ENCODE measurements at regions not wholly inside any gene's neighbourhood (a gene's known extent, or its start where the extent isn't known, plus 50 kb on each side); places are given as distances from the start of the nearest gene placed in this dataset.

GRCh38 chr3:16072420-16073110, 101.9 kb upstream of the GALNT15 start:
- ChIA-PET SMC1A (ENCODE audit: uncharacterized antibody, unreplicated experiment) (interaction anchor here (0.6 kb wide), 1 partner anchor 108 kb away, joined by 3 read pairs; no protein-coding TSS in a partner anchor), CTCF (interaction anchor here (0.7 to 2.4 kb wide), 4 partner anchors 23 to 1832 kb away, joined by 3 to 7 read pairs (median 3); partner anchors contain the start of gene GALNT15), RAD21 (ENCODE audit: unreplicated experiment) (interaction anchor here (1.2 kb wide), 1 partner anchor 23 kb away, joined by 3 read pairs; no protein-coding TSS in a partner anchor), POLR2A (no interaction called here)
- in situ Hi-C loops (cut with MboI) (no loop called here), intact Hi-C loops (cut with micrococcal nuclease; ENCODE audit: unreplicated experiment) (no loop called here)
- H3K36me3 ChIP-seq (ENCODE audit: control insufficient read depth in 2 of 2, insufficient read depth in 2 of 2, low read length in 1 of 2), result no peaks in the 10 kb centered on the region
- no peak for FAIRE-seq
- no peak for ATAC-seq
- no peaks in the 10 kb centered on the region for H3K4me1 ChIP-seq (ENCODE audit: control insufficient read depth, insufficient read depth, low read length)
- H3K9ac ChIP-seq (ENCODE audit: control insufficient read depth, insufficient read depth, low read length), result no peak overlapping the region
- H2AFZ ChIP-seq (ENCODE audit: control insufficient read depth, low read depth, low read length), result no peak overlapping the region
- H3K27ac ChIP-seq (ENCODE audit: control insufficient read depth, insufficient read depth), result no peak overlapping the region
- no peaks in the 10 kb centered on the region for H4K20me1 ChIP-seq (ENCODE audit: control insufficient read depth, insufficient read depth)
- H3K9me3 ChIP-seq (replicated peaks; ENCODE audit: control insufficient read depth, insufficient read depth, low read length), result no peaks in the 10 kb centered on the region; the same call in 1 of the 3 replicates
- DNase-seq (ENCODE audit: low read depth, low spot score), result no peak
- no peak overlapping the region for H3K4me2 ChIP-seq (ENCODE audit: control insufficient read depth, insufficient read depth)
- H3K4me3 ChIP-seq, result no peak overlapping the region
- 44% methylated on average over 1 of the region's 1 CpG for WGBS (ENCODE audit: insufficient coverage, insufficient replicate concordance, low lambda C conversion rate, missing lambda C conversion rate)
- TF ChIP-seq USF2 (IDR thresholded peaks at IDR 0.05; ENCODE audit: borderline replicate concordance, low read depth, low read length) (no peak), LARP7 (IDR thresholded peaks at IDR 0.05) (no peak), ETV6 (conservative IDR thresholded peaks at IDR 0.05 in 1 of 2, IDR thresholded peaks at IDR 0.05 in 1 of 2; ENCODE audit: borderline replicate concordance in 1 of 2, low read depth in 1 of 2) (no peak), SMARCA5 (IDR thresholded peaks at IDR 0.05) (no peak), NFXL1 (IDR thresholded peaks at IDR 0.05; ENCODE audit: borderline replicate concordance) (no peak), BACH1 (IDR thresholded peaks at IDR 0.05; ENCODE audit: borderline replicate concordance) (no peak), HDAC6 (IDR thresholded peaks at IDR 0.05; ENCODE audit: unreplicated experiment) (no peak), MEF2B (IDR thresholded peaks at IDR 0.05; ENCODE audit: partially characterized antibody, poor library complexity, severe bottlenecking) (no peak), EP300 (IDR thresholded peaks at IDR 0.05; ENCODE audit: borderline replicate concordance in 1 of 2, control insufficient read depth in 1 of 2, low read depth in 2 of 2, low read length in 2 of 2) (no peak), YY1 (IDR thresholded peaks at IDR 0.05; ENCODE audit: low read depth, low read length) (no peak), REST (IDR thresholded peaks at IDR 0.05; ENCODE audit: low read depth, low read length) (no peak), SMC3 (IDR thresholded peaks at IDR 0.05; ENCODE audit: borderline replicate concordance, low read length) (no peak), HCFC1 (IDR thresholded peaks at IDR 0.05; ENCODE audit: low read length) (no peak), IKZF2 (IDR thresholded peaks at IDR 0.05) (no peak), YBX1 (IDR thresholded peaks at IDR 0.05) (no peak)
- no peaks in the 10 kb centered on the region; a peak in 1 of 4 replicates for H3K27me3 ChIP-seq (replicated peaks in 1 of 2; ENCODE audit: control insufficient read depth in 2 of 2, insufficient read depth in 2 of 2, low read length in 1 of 2)
- no TSS peak for BruUV-seq (replicated peaks)
- H3K79me2 ChIP-seq (ENCODE audit: control insufficient read depth, insufficient read depth, low read length), result no peaks in the 10 kb centered on the region

Data from GM12878 (cell line).